ENCODE measurements at regions not wholly inside any gene's neighbourhood (a gene's known extent, or its start where the extent isn't known, plus 50 kb on each side); places are given as distances from the start of the nearest gene placed in this dataset.

- no peak for TF ChIP-seq EZH2 (IDR thresholded peaks at IDR 0.05; ENCODE audit: low read depth, low read length, severe bottlenecking)
Observed at GRCh38 chr3:498487-498886, 301.9 kb downstream of the CHL1 start (continued).

All from H1 (cell line).